SK-N-SH (cell line): ENCODE measurements at regions not wholly inside any gene's neighbourhood (a gene's known extent, or its start where the extent isn't known, plus 50 kb on each side); places are given as distances from the start of the nearest gene placed in this dataset.

Experiments used
- CTCF ChIA-PET: fragments of 300-600, 350-600 bp; formaldehyde crosslinking; extraction: SDS; loops from one replicate; lab custom pipeline; 2021; lab: Yijun Ruan, JAX
- POLR2A ChIA-PET: fragments of 350-600 bp; sonication (Branson Sonifier 250); formaldehyde crosslinking; extraction: SDS; loops from one replicate; lab custom pipeline; 2020; ENCODE audit warnings: antibody characterized with exemption, inconsistent platforms; lab: Yijun Ruan, JAX
- DNase-seq: peaks from one replicate; pipeline ENCODE4 v3.0.0; 2012
- H2AFZ ChIP-seq: fragments of 200-600 bp; sonication (generic); 2 replicates; pipeline ENCODE4 v1.8.1; 2016; ENCODE audit warnings: antibody characterized with exemption, mild to moderate bottlenecking, low read depth
- H3F3A ChIP-seq: fragments of 200-600 bp; sonication (generic); replicated peaks from 2 replicates; pipeline ENCODE3; 2016; ENCODE audit warnings: antibody characterized with exemption, mild to moderate bottlenecking; ENCODE audit not compliant: insufficient read depth
- H3K27ac ChIP-seq, 2 experiments: fragments of 200-500 bp in 1 of 2; fragments of 200-600 bp in 1 of 2; sonication (Bioruptor generic) in 1 of 2; sonication (generic), shearing (Covaris generic) in 1 of 2; 2 replicates each; pipeline versions ENCODE4 v1.5.1 to v1.6.1; 2014 to 2016; ENCODE audit warnings: low read depth in 2 of 2, inconsistent platforms in 1 of 2, low read length in 1 of 2, mild to moderate bottlenecking in 1 of 2, mixed read lengths in 1 of 2
- H3K27me3 ChIP-seq: fragments of 200-600 bp; sonication (generic), shearing (Covaris generic); 2 replicates; pipeline ENCODE4 v1.6.1; 2016; ENCODE audit warnings: mixed run types; ENCODE audit not compliant: insufficient read depth
- H3K36me3 ChIP-seq, 2 experiments: fragments of 200-500 bp in 1 of 2; fragments of 200-600 bp in 1 of 2; sonication (Bioruptor generic) in 1 of 2; sonication (generic) in 1 of 2; replicated peaks in 1 of 2; 2 replicates each; pipeline versions ENCODE3 to v1.5.1; 2014 to 2016; ENCODE audit warnings: low read length in 1 of 2, mild to moderate bottlenecking in 1 of 2; ENCODE audit not compliant: insufficient read depth in 2 of 2, control insufficient read depth in 1 of 2
- H3K4me1 ChIP-seq, 2 experiments: fragments of 200-500 bp in 1 of 2; fragments of 200-600 bp in 1 of 2; sonication (Bioruptor generic) in 1 of 2; sonication (generic), shearing (Covaris generic) in 1 of 2; 2 replicates each; pipeline versions ENCODE4 v1.5.1 to v1.6.1; 2014 to 2016; ENCODE audit warnings: low read depth in 1 of 2, low read length in 1 of 2, mixed run types in 1 of 2; ENCODE audit not compliant: insufficient read depth in 2 of 2, control insufficient read depth in 1 of 2
- H3K4me2 ChIP-seq: fragments of 200-600 bp; sonication (generic), shearing (Covaris generic); 2 replicates; pipeline ENCODE4 v1.6.1; 2017; ENCODE audit warnings: mixed run types
- H3K4me3 ChIP-seq, 2 experiments: fragments of 200-500 bp in 1 of 2; fragments of 200-600 bp in 1 of 2; sonication (Bioruptor generic) in 1 of 2; sonication (generic), shearing (Covaris generic) in 1 of 2; 2 replicates each; pipeline versions ENCODE4 v1.5.1 to v1.8.1; 2014 to 2016; ENCODE audit warnings: low read depth in 2 of 2, inconsistent platforms in 1 of 2, low read length in 1 of 2, mild to moderate bottlenecking in 1 of 2, mixed read lengths in 1 of 2, moderate library complexity in 1 of 2
- H3K79me2 ChIP-seq: fragments of 200-600 bp; sonication (generic); 2 replicates; pipeline ENCODE4 v1.8.1; 2017; ENCODE audit warnings: mild to moderate bottlenecking; ENCODE audit not compliant: insufficient read depth
- H3K9ac ChIP-seq: fragments of 200-600 bp; sonication (generic); 2 replicates; pipeline ENCODE4 v1.6.1; 2017; ENCODE audit warnings: mixed run types
- H3K9me2 ChIP-seq: fragments of 200-600 bp; sonication (generic); 2 replicates; pipeline ENCODE4 v1.6.1; 2017; ENCODE audit warnings: mixed run types
- H3K9me3 ChIP-seq: fragments of 200-600 bp; sonication (generic); 2 replicates; pipeline ENCODE4 v1.6.1; 2017; ENCODE audit warnings: mixed run types, mild to moderate bottlenecking, moderate library complexity
- H4K20me1 ChIP-seq: fragments of 200-600 bp; sonication (generic); 2 replicates; pipeline ENCODE4 v1.6.1; 2017; ENCODE audit warnings: mild to moderate bottlenecking, mixed run types; ENCODE audit not compliant: insufficient read depth
- CTCF ChIP-seq: fragments of 200-600 bp; sonication (generic); IDR thresholded peaks from 2 replicates; pipeline ENCODE4 v1.6.1; 2017; ENCODE audit warnings: antibody characterized with exemption, mild to moderate bottlenecking, moderate library complexity
- FOSL2 ChIP-seq: IDR thresholded peaks from 2 replicates; pipeline ENCODE4 v1.4.0; 2012; ENCODE audit warnings: low read depth, mild to moderate bottlenecking, moderate library complexity, borderline replicate concordance
- FOXM1 ChIP-seq: IDR thresholded peaks from 2 replicates; pipeline ENCODE4 v1.4.0; 2012; ENCODE audit warnings: low read depth, mild to moderate bottlenecking
- GABPA ChIP-seq: IDR thresholded peaks from 2 replicates; pipeline ENCODE4 v1.4.0; 2012; ENCODE audit warnings: low read depth, mild to moderate bottlenecking
- GATA2 ChIP-seq: sonication (generic); formaldehyde crosslinking; IDR thresholded peaks from 2 replicates; pipeline ENCODE4 v1.5.0; 2020; ENCODE audit warnings: mild to moderate bottlenecking, missing genetic modification reagents
- IRF3 ChIP-seq: fragments of 150-350 bp; IDR thresholded peaks from 2 replicates; pipeline ENCODE4 v1.6.1; 2016; ENCODE audit warnings: mild to moderate bottlenecking, low read depth, low read length
- MAX ChIP-seq: IDR thresholded peaks from 2 replicates; pipeline ENCODE4 v1.4.0; 2012; ENCODE audit warnings: low read depth
- MXI1 ChIP-seq: IDR thresholded peaks from 2 replicates; pipeline ENCODE4 v1.6.1; 2012; ENCODE audit warnings: mild to moderate bottlenecking, low read depth, low read length, improper control_type of control experiment
- NRF1 ChIP-seq: IDR thresholded peaks from 2 replicates; pipeline ENCODE4 v1.6.1; 2012; ENCODE audit warnings: low read depth, mild to moderate bottlenecking, low read length
- POLR2AphosphoS5 ChIP-seq: IDR thresholded peaks from 2 replicates; pipeline ENCODE4 v1.6.1; 2012; ENCODE audit warnings: low read depth, low read length
- RAD21 ChIP-seq: IDR thresholded peaks from 2 replicates; pipeline ENCODE4 v1.6.1; 2012; ENCODE audit warnings: mild to moderate bottlenecking, low read length
- RCOR1 ChIP-seq: fragments of 150-350 bp; IDR thresholded peaks from 2 replicates; pipeline ENCODE4 v1.6.1; 2017; ENCODE audit warnings: antibody characterized with exemption, low read length
- RFX5 ChIP-seq: IDR thresholded peaks from 2 replicates; pipeline ENCODE4 v1.6.1; 2012; ENCODE audit warnings: mild to moderate bottlenecking, improper control_type of control experiment, low read length
- RXRA ChIP-seq: IDR thresholded peaks from 2 replicates; pipeline ENCODE4 v1.4.0; 2012; ENCODE audit warnings: low read depth, mild to moderate bottlenecking, borderline replicate concordance
- SIN3A ChIP-seq: IDR thresholded peaks from 2 replicates; pipeline ENCODE4 v1.6.1; 2012; ENCODE audit warnings: low read depth, mild to moderate bottlenecking, low read length, moderate library complexity, borderline replicate concordance
- SMC3 ChIP-seq: IDR thresholded peaks from 2 replicates; pipeline ENCODE4 v1.6.1; 2012; ENCODE audit warnings: low read depth, low read length, improper control_type of control experiment
- TCF12 ChIP-seq: IDR thresholded peaks from 2 replicates; pipeline ENCODE4 v1.4.0; 2012
- TEAD4 ChIP-seq: IDR thresholded peaks from 2 replicates; pipeline ENCODE4 v1.4.0; 2012; ENCODE audit warnings: mild to moderate bottlenecking, borderline replicate concordance; ENCODE audit not compliant: insufficient read depth
- WGBS: methylation state at CpG from one replicate; pipeline ENCODE4 v1.1.6; 2017; ENCODE audit warnings: low lambda C conversion rate; 5-methylcytosine and 5-hydroxymethylcytosine counted together

- Histone ChIP-seq H3K9ac (no peak overlapping the region), H3K79me2 (no peaks in the 10 kb centered on the region), H3K4me1 (no peaks in the 10 kb centered on the region), H3K9me3 (no peaks in the 10 kb centered on the region), H3K4me2 (no peak overlapping the region), H3K4me3 (no peak overlapping the region), H3K27ac (no peak overlapping the region), H3F3A (no peaks in the 10 kb centered on the region), H2AFZ (no peak overlapping the region), H3K36me3 (no peaks in the 10 kb centered on the region), H4K20me1 (no peaks in the 10 kb centered on the region), H3K27me3 (no peaks in the 10 kb centered on the region), H3K9me2 (no peaks in the 10 kb centered on the region)
- ChIA-PET CTCF (interaction anchor here (1.2 kb wide), 1 partner anchor 11 kb away, joined by 3 read pairs; no protein-coding TSS in a partner anchor), POLR2A (no interaction called here)
- DNase-seq = no peak
- TF ChIP-seq CTCF (0 out of 2 replicates have a peak, but pooled peaks have one; percentile 24), GATA2 (CRISPR knock-in tag) (no peak)
These were observed 611.9 kb downstream of the EDEM1 start for GRCh38 chr3:5799398-5799797.

GRCh38 chr3:5800965-5801364 is 613.5 kb downstream of the EDEM1 start:
- no peak for TF ChIP-seq GATA2 (CRISPR knock-in tag)
- no peak for TF ChIP-seq POLR2AphosphoS5
- no peak for TF ChIP-seq FOXM1
- no peak for TF ChIP-seq SMC3
- TF ChIP-seq RCOR1 = no peak
- no peak for TF ChIP-seq CTCF
- no peak for TF ChIP-seq TEAD4
- TF ChIP-seq FOSL2 = no peak
- TF ChIP-seq MXI1 = no peak
- no peak for TF ChIP-seq RXRA
- no peak for TF ChIP-seq RAD21
- TF ChIP-seq RFX5 = no peak
- no peak for TF ChIP-seq IRF3
- TF ChIP-seq SIN3A = no peak
- TF ChIP-seq MAX = no peak
- no peak for TF ChIP-seq TCF12
- TF ChIP-seq GABPA = no peak
- TF ChIP-seq NRF1 = no peak
- 16% methylated on average over 4 of the region's 4 CpGs for WGBS

More at GRCh38 chr3:5800965-5801364, 613.5 kb downstream of the EDEM1 start:
- no peak for DNase-seq
- Histone ChIP-seq H2AFZ (no peak overlapping the region), H3F3A (no peaks in the 10 kb centered on the region), H3K4me2 (no peak overlapping the region), H3K36me3 (no peaks in the 10 kb centered on the region), H3K27ac (no peak overlapping the region), H3K9ac (no peak overlapping the region), H3K4me3 (no peak overlapping the region), H3K9me2 (no peaks in the 10 kb centered on the region), H3K79me2 (no peaks in the 10 kb centered on the region), H4K20me1 (no peaks in the 10 kb centered on the region), H3K9me3 (no peaks in the 10 kb centered on the region), H3K27me3 (no peaks in the 10 kb centered on the region), H3K4me1 (no peaks in the 10 kb centered on the region)
- CTCF ChIA-PET = no interaction called here
- POLR2A ChIA-PET = no interaction called here
